Astrocyte (in vitro differentiated cells and primary cell): ENCODE measurements at regions not wholly inside any gene's neighbourhood (a gene's known extent, or its start where the extent isn't known, plus 50 kb on each side); places are given as distances from the start of the nearest gene placed in this dataset.

Experiments used
- DNase-seq: peaks from one replicate; pipeline ENCODE4 v3.0.0-alpha.2; 2010; ENCODE audit warnings: low read depth
- FAIRE-seq: peaks from 2 replicates; lab custom pipeline; 2011; peaks lifted over from hg19 to GRCh38; lab: Jason Lieb, UNC
- H2AFZ ChIP-seq: 2 replicates; pipeline ENCODE4 v1.6.0; 2012; ENCODE audit warnings: low read depth, low read length, inconsistent platforms
- H3K27ac ChIP-seq: 2 replicates; pipeline ENCODE4 v1.5.1; 2011; ENCODE audit warnings: low read depth, low read length, inconsistent platforms
- H3K27me3 ChIP-seq: 2 replicates; pipeline ENCODE4 v1.6.0; 2011; ENCODE audit warnings: low read length, inconsistent platforms; ENCODE audit not compliant: insufficient read depth
- H3K36me3 ChIP-seq: 2 replicates; pipeline ENCODE4 v1.5.1; 2011; ENCODE audit warnings: low read length, inconsistent platforms; ENCODE audit not compliant: insufficient read depth
- H3K4me1 ChIP-seq: 2 replicates; pipeline ENCODE4 v1.5.1; 2011; ENCODE audit warnings: low read length, inconsistent platforms; ENCODE audit not compliant: insufficient read depth
- H3K4me2 ChIP-seq: 2 replicates; pipeline ENCODE4 v1.6.0; 2012; ENCODE audit warnings: low read length, inconsistent platforms
- H3K4me3 ChIP-seq: 2 replicates; pipeline ENCODE4 v1.5.1; 2011; ENCODE audit warnings: low read depth, mild to moderate bottlenecking, low read length, inconsistent platforms; ENCODE audit not compliant: insufficient read depth
- H3K79me2 ChIP-seq: 2 replicates; pipeline ENCODE4 v1.6.0; 2012; ENCODE audit warnings: mild to moderate bottlenecking, low read length, inconsistent platforms; ENCODE audit not compliant: insufficient read depth
- H3K9ac ChIP-seq: 2 replicates; pipeline ENCODE4 v1.6.0; 2012; ENCODE audit warnings: mild to moderate bottlenecking, low read length, inconsistent platforms
- H3K9me3 ChIP-seq: 2 replicates; pipeline ENCODE4 v1.5.1; 2012; ENCODE audit warnings: low read depth, mild to moderate bottlenecking, low read length, inconsistent platforms; ENCODE audit not compliant: insufficient read depth
- H4K20me1 ChIP-seq: 2 replicates; pipeline ENCODE4 v1.6.0; 2012; ENCODE audit warnings: low read length, inconsistent platforms; ENCODE audit not compliant: insufficient read depth
- H3K27ac Mint-ChIP-seq: one replicate; pipeline ENCODE4 v1.8.0; 2021; ENCODE audit warnings: mild to moderate bottlenecking, mixed read lengths; ENCODE audit not compliant: unreplicated experiment
- H3K27me3 Mint-ChIP-seq: one replicate; pipeline ENCODE4 v1.8.0; 2021; ENCODE audit warnings: low read depth, mixed read lengths; ENCODE audit not compliant: unreplicated experiment
- H3K36me3 Mint-ChIP-seq: one replicate; pipeline ENCODE4 v1.8.0; 2021; ENCODE audit warnings: low read depth, mixed read lengths; ENCODE audit not compliant: unreplicated experiment
- H3K4me1 Mint-ChIP-seq: one replicate; pipeline ENCODE4 v1.8.0; 2021; ENCODE audit warnings: low read depth, mixed read lengths; ENCODE audit not compliant: unreplicated experiment
- H3K4me3 Mint-ChIP-seq: one replicate; pipeline ENCODE4 v1.8.0; 2021; ENCODE audit warnings: mild to moderate bottlenecking, moderate library complexity, mixed read lengths; ENCODE audit not compliant: unreplicated experiment
- H3K9me3 Mint-ChIP-seq: one replicate; pipeline ENCODE4 v1.8.0; 2021; ENCODE audit warnings: mild to moderate bottlenecking, mixed read lengths; ENCODE audit not compliant: unreplicated experiment
- CTCF ChIP-seq: IDR thresholded peaks from 2 replicates; pipeline ENCODE4 v1.5.1; 2011; ENCODE audit warnings: low read depth, mild to moderate bottlenecking, inconsistent platforms, low read length, moderate library complexity; ENCODE audit not compliant: insufficient read depth
- EZH2 ChIP-seq: IDR thresholded peaks from 2 replicates; pipeline ENCODE4 v1.6.1; 2012; ENCODE audit warnings: mild to moderate bottlenecking, low read length, inconsistent platforms; ENCODE audit not compliant: insufficient read depth

GRCh38 chr3:78015856-78016255 lies 976.0 kb downstream of the ROBO2 start:
- DNase-seq: no peak
- no peaks in the 10 kb centered on the region for H3K79me2 ChIP-seq
- Mint-ChIP-seq H3K4me3 (no peak overlapping the region), H3K27ac (no peak overlapping the region), H3K4me1 (no peaks in the 10 kb centered on the region), H3K9me3 (peaks cover 3% of the 10 kb centered on the region), H3K36me3 (no peaks in the 10 kb centered on the region), H3K27me3 (no peaks in the 10 kb centered on the region)
- TF ChIP-seq EZH2: no peak
- TF ChIP-seq CTCF: no peak
- H3K36me3 ChIP-seq: no peaks in the 10 kb centered on the region
- H3K4me3 ChIP-seq: no peak overlapping the region
- no peaks in the 10 kb centered on the region for H4K20me1 ChIP-seq
- no peaks in the 10 kb centered on the region for H3K4me1 ChIP-seq
- no peak for FAIRE-seq
- no peak overlapping the region for H3K9ac ChIP-seq
- no peaks in the 10 kb centered on the region for H3K27me3 ChIP-seq
- no peak overlapping the region for H3K27ac ChIP-seq
- H3K4me2 ChIP-seq: no peak overlapping the region
- no peaks in the 10 kb centered on the region for H3K9me3 ChIP-seq
- no peak overlapping the region for H2AFZ ChIP-seq

GRCh38 chr3:78021710-78022109 lies 981.8 kb downstream of the ROBO2 start:
- H3K9me3 ChIP-seq: no peaks in the 10 kb centered on the region
- H3K4me2 ChIP-seq: no peak overlapping the region
- H3K4me1 Mint-ChIP-seq: no peaks in the 10 kb centered on the region
- no peaks in the 10 kb centered on the region for H3K36me3 Mint-ChIP-seq
- H3K9me3 Mint-ChIP-seq: no peaks in the 10 kb centered on the region
- TF ChIP-seq CTCF (no peak), EZH2 (no peak)
- H3K79me2 ChIP-seq: no peaks in the 10 kb centered on the region
- FAIRE-seq (no peak), DNase-seq (no peak)
- no peaks in the 10 kb centered on the region for H3K27me3 ChIP-seq
- no peak overlapping the region for H3K4me3 Mint-ChIP-seq
- H3K27ac ChIP-seq: no peak overlapping the region
- H4K20me1 ChIP-seq: no peaks in the 10 kb centered on the region
- no peak overlapping the region for H3K9ac ChIP-seq
- H3K4me1 ChIP-seq: no peaks in the 10 kb centered on the region
- H3K27me3 Mint-ChIP-seq: no peaks in the 10 kb centered on the region
- no peak overlapping the region for H3K4me3 ChIP-seq
- no peaks in the 10 kb centered on the region for H3K36me3 ChIP-seq
- H2AFZ ChIP-seq: no peak overlapping the region
- H3K27ac Mint-ChIP-seq: no peak overlapping the region

GRCh38 chr3:78022232-78022631 lies 982.3 kb downstream of the ROBO2 start:
- DNase-seq (no peak), FAIRE-seq (no peak)
- Mint-ChIP-seq H3K36me3 (no peaks in the 10 kb centered on the region), H3K4me1 (no peaks in the 10 kb centered on the region), H3K27me3 (no peaks in the 10 kb centered on the region), H3K9me3 (no peaks in the 10 kb centered on the region), H3K27ac (no peak overlapping the region), H3K4me3 (no peak overlapping the region)
- Histone ChIP-seq H3K4me3 (no peak overlapping the region), H3K4me1 (no peaks in the 10 kb centered on the region), H3K9ac (no peak overlapping the region), H3K9me3 (no peaks in the 10 kb centered on the region), H2AFZ (no peak overlapping the region), H3K27ac (no peak overlapping the region), H3K36me3 (no peaks in the 10 kb centered on the region), H4K20me1 (no peaks in the 10 kb centered on the region), H3K27me3 (no peaks in the 10 kb centered on the region), H3K4me2 (no peak overlapping the region), H3K79me2 (no peaks in the 10 kb centered on the region)
- TF ChIP-seq EZH2 (no peak), CTCF (no peak)
